ENCODE measurements at regions not wholly inside any gene's neighbourhood (a gene's known extent, or its start where the extent isn't known, plus 50 kb on each side); places are given as distances from the start of the nearest gene placed in this dataset.

DNA sequence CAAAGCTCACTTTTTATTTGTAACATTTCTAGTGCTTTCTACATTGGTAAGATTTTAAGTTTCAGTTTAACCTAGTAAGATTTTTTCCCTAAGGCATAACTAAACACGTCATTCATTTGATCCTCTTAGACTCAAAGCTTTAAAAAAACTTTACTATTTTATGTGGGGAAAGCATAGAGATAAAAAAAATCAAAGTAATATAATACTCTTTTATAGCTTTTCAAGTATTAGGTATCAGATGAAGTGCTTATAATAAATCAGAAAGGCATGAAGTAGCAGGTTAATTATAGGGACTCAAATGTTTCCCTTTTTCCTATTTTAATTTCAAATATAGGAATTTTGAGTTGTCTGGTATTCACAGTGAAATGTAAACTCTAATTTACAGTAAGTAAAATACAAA, 68.0 kb upstream of the POU5F2 start:
- H3K4me3 Mint-ChIP-seq = no peak overlapping the region
- Histone ChIP-seq H3K4me3 (ENCODE audit: control extremely low read depth in 1 of 5, extremely low read depth in 1 of 5, insufficient read depth in 1 of 5, low read depth in 2 of 5, low read length in 4 of 5) (no peak overlapping the region), H4K20me1 (ENCODE audit: control insufficient read depth, insufficient read depth, low read length, poor library complexity, severe bottlenecking) (no peaks in the 10 kb centered on the region), H3K9me3 (ENCODE audit: control extremely low read depth in 1 of 3, control insufficient read depth in 2 of 3, insufficient read depth in 1 of 3, low read length in 2 of 3) (no peaks in the 10 kb centered on the region), H2AFZ (ENCODE audit: insufficient read depth, low read depth, low read length, poor library complexity, severe bottlenecking) (no peak overlapping the region), H3K4me1 (ENCODE audit: control insufficient read depth in 2 of 2, insufficient read depth in 2 of 2, low read length in 2 of 2) (no peaks in the 10 kb centered on the region), H3K4me2 (replicated peaks; ENCODE audit: low read depth, low read length, poor library complexity, severe bottlenecking) (no peak overlapping the region), H3K36me3 (replicated peaks in 1 of 2; ENCODE audit: control extremely low read depth in 1 of 2, control insufficient read depth in 1 of 2, extremely low read depth in 1 of 2, insufficient read depth in 2 of 2, low read length in 1 of 2) (peaks cover under 1 to 1% of the 10 kb centered on the region in 2 experiments), H3K27ac (ENCODE audit: low read length in 2 of 2) (no peak overlapping the region), H3K9ac (ENCODE audit: low read length) (no peak overlapping the region), H3K79me2 (ENCODE audit: control insufficient read depth, insufficient read depth, low read length) (no peaks in the 10 kb centered on the region), H3K27me3 (replicated peaks in 1 of 4; ENCODE audit: control extremely low read depth in 1 of 4, control insufficient read depth in 3 of 4, insufficient read depth in 4 of 4, low read length in 3 of 4) (no peaks in the 10 kb centered on the region)
- DNase-seq = no peak
- POLR2A ChIA-PET = no interaction called here
- no CpG with 5 or more reads among the region's 1 CpG for WGBS (ENCODE audit: insufficient coverage)
- no peaks in the 10 kb centered on the region for H3K4me1 Mint-ChIP-seq
- H3K27ac Mint-ChIP-seq = no peak overlapping the region
- H3K27me3 Mint-ChIP-seq = no peaks in the 10 kb centered on the region
- intact Hi-C loops (cut with micrococcal nuclease) = no loop called here
- CTCF ChIA-PET = interaction anchor here (1.1 kb wide), 2 partner anchors 8 kb away, joined by 3 read pairs; no protein-coding TSS in a partner anchor
- no peaks in the 10 kb centered on the region for H3K9me3 Mint-ChIP-seq (ENCODE audit: insufficient read depth)
- TF ChIP-seq, protein P1, sequence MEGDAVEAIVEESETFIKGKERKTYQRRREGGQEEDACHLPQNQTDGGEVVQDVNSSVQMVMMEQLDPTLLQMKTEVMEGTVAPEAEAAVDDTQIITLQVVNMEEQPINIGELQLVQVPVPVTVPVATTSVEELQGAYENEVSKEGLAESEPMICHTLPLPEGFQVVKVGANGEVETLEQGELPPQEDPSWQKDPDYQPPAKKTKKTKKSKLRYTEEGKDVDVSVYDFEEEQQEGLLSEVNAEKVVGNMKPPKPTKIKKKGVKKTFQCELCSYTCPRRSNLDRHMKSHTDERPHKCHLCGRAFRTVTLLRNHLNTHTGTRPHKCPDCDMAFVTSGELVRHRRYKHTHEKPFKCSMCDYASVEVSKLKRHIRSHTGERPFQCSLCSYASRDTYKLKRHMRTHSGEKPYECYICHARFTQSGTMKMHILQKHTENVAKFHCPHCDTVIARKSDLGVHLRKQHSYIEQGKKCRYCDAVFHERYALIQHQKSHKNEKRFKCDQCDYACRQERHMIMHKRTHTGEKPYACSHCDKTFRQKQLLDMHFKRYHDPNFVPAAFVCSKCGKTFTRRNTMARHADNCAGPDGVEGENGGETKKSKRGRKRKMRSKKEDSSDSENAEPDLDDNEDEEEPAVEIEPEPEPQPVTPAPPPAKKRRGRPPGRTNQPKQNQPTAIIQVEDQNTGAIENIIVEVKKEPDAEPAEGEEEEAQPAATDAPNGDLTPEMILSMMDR (IDR thresholded peaks at IDR 0.05) = no peak
- no peak for TF ChIP-seq EZH2 (IDR thresholded peaks at IDR 0.05; ENCODE audit: borderline replicate concordance, insufficient read depth, low read depth, low read length, poor library complexity, severe bottlenecking)
- no peak for ATAC-seq (ENCODE audit: low read depth)

DNA sequence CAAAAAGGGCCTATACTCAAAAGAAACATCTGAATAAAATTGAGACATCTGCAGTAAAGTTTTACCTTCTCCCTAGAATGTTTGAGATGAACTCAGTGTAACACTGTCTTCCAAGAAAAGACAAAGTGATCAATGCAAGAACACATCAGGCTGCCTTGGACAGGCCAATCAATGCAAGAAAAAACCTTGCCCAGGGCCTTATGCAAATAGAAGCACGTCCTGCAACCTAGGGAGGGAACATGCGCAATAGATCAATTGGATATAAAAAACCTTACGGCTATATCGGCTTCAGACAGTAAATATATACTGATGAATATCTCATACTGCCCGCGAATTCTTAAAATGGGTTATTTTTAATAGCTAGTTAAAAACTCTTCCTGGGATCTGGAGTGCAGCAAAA, 66.4 kb upstream of the POU5F2 start:
- CTCF ChIA-PET = interaction anchor here (0.5 kb wide), 1 partner anchor 187 kb away, joined by 3 read pairs; no protein-coding TSS in a partner anchor
- ATAC-seq (ENCODE audit: low read depth) (no peak), DNase-seq (no peak)
- Mint-ChIP-seq H3K4me1 (no peaks in the 10 kb centered on the region), H3K4me3 (no peak overlapping the region), H3K9me3 (ENCODE audit: insufficient read depth) (no peaks in the 10 kb centered on the region), H3K27ac (no peak overlapping the region), H3K27me3 (no peaks in the 10 kb centered on the region)
- H3K4me2 ChIP-seq (replicated peaks; ENCODE audit: low read depth, low read length, poor library complexity, severe bottlenecking) = no peak overlapping the region
- no peak overlapping the region for H2AFZ ChIP-seq (ENCODE audit: insufficient read depth, low read depth, low read length, poor library complexity, severe bottlenecking)
- H3K27ac ChIP-seq (ENCODE audit: low read length in 2 of 2) = no peak overlapping the region
- peaks cover 0 to 1% of the 10 kb centered on the region in 2 experiments for H3K36me3 ChIP-seq (replicated peaks in 1 of 2; ENCODE audit: control extremely low read depth in 1 of 2, control insufficient read depth in 1 of 2, extremely low read depth in 1 of 2, insufficient read depth in 2 of 2, low read length in 1 of 2)
- intact Hi-C loops (cut with micrococcal nuclease) = no loop called here
- no peak overlapping the region for H3K9ac ChIP-seq (ENCODE audit: low read length)
- H3K4me3 ChIP-seq (ENCODE audit: control extremely low read depth in 1 of 5, extremely low read depth in 1 of 5, insufficient read depth in 1 of 5, low read depth in 2 of 5, low read length in 4 of 5) = no peak overlapping the region
- H3K9me3 ChIP-seq (ENCODE audit: control extremely low read depth in 1 of 3, control insufficient read depth in 2 of 3, insufficient read depth in 1 of 3, low read length in 2 of 3) = no peaks in the 10 kb centered on the region
- H4K20me1 ChIP-seq (ENCODE audit: control insufficient read depth, insufficient read depth, low read length, poor library complexity, severe bottlenecking) = no peaks in the 10 kb centered on the region
- no CpG with 5 or more reads among the region's 6 CpGs for WGBS (ENCODE audit: insufficient coverage)
- TF ChIP-seq EZH2 (IDR thresholded peaks at IDR 0.05; ENCODE audit: borderline replicate concordance, insufficient read depth, low read depth, low read length, poor library complexity, severe bottlenecking) = no peak
- TF ChIP-seq, protein P1 (IDR thresholded peaks at IDR 0.05) = no peak
- H3K4me1 ChIP-seq (ENCODE audit: control insufficient read depth in 2 of 2, insufficient read depth in 2 of 2, low read length in 2 of 2) = no peaks in the 10 kb centered on the region
- POLR2A ChIA-PET = no interaction called here
- H3K27me3 ChIP-seq (replicated peaks in 1 of 4; ENCODE audit: control extremely low read depth in 1 of 4, control insufficient read depth in 3 of 4, insufficient read depth in 4 of 4, low read length in 3 of 4) = no peaks in the 10 kb centered on the region
- H3K79me2 ChIP-seq (ENCODE audit: control insufficient read depth, insufficient read depth, low read length) = no peaks in the 10 kb centered on the region

Data from B cell (primary cell).